SK-N-SH (cell line): ENCODE measurements at regions not wholly inside any gene's neighbourhood (a gene's known extent, or its start where the extent isn't known, plus 50 kb on each side); places are given as distances from the start of the nearest gene placed in this dataset.

Experiments used
- CTCF ChIA-PET: fragments of 300-600, 350-600 bp; formaldehyde crosslinking; extraction: SDS; loops from one replicate; lab custom pipeline; 2021; lab: Yijun Ruan, JAX
- POLR2A ChIA-PET: fragments of 350-600 bp; sonication (Branson Sonifier 250); formaldehyde crosslinking; extraction: SDS; loops from one replicate; lab custom pipeline; 2020; ENCODE audit warnings: antibody characterized with exemption, inconsistent platforms; lab: Yijun Ruan, JAX
- DNase-seq: peaks from one replicate; pipeline ENCODE4 v3.0.0; 2012
- H2AFZ ChIP-seq: fragments of 200-600 bp; sonication (generic); 2 replicates; pipeline ENCODE4 v1.8.1; 2016; ENCODE audit warnings: antibody characterized with exemption, mild to moderate bottlenecking, low read depth
- H3F3A ChIP-seq: fragments of 200-600 bp; sonication (generic); replicated peaks from 2 replicates; pipeline ENCODE3; 2016; ENCODE audit warnings: antibody characterized with exemption, mild to moderate bottlenecking; ENCODE audit not compliant: insufficient read depth
- H3K27ac ChIP-seq, 2 experiments: fragments of 200-500 bp in 1 of 2; fragments of 200-600 bp in 1 of 2; sonication (Bioruptor generic) in 1 of 2; sonication (generic), shearing (Covaris generic) in 1 of 2; 2 replicates each; pipeline versions ENCODE4 v1.5.1 to v1.6.1; 2014 to 2016; ENCODE audit warnings: low read depth in 2 of 2, inconsistent platforms in 1 of 2, low read length in 1 of 2, mild to moderate bottlenecking in 1 of 2, mixed read lengths in 1 of 2
- H3K27me3 ChIP-seq: fragments of 200-600 bp; sonication (generic), shearing (Covaris generic); 2 replicates; pipeline ENCODE4 v1.6.1; 2016; ENCODE audit warnings: mixed run types; ENCODE audit not compliant: insufficient read depth
- H3K36me3 ChIP-seq, 2 experiments: fragments of 200-500 bp in 1 of 2; fragments of 200-600 bp in 1 of 2; sonication (Bioruptor generic) in 1 of 2; sonication (generic) in 1 of 2; replicated peaks in 1 of 2; 2 replicates each; pipeline versions ENCODE3 to v1.5.1; 2014 to 2016; ENCODE audit warnings: low read length in 1 of 2, mild to moderate bottlenecking in 1 of 2; ENCODE audit not compliant: insufficient read depth in 2 of 2, control insufficient read depth in 1 of 2
- H3K4me1 ChIP-seq, 2 experiments: fragments of 200-500 bp in 1 of 2; fragments of 200-600 bp in 1 of 2; sonication (Bioruptor generic) in 1 of 2; sonication (generic), shearing (Covaris generic) in 1 of 2; 2 replicates each; pipeline versions ENCODE4 v1.5.1 to v1.6.1; 2014 to 2016; ENCODE audit warnings: low read depth in 1 of 2, low read length in 1 of 2, mixed run types in 1 of 2; ENCODE audit not compliant: insufficient read depth in 2 of 2, control insufficient read depth in 1 of 2
- H3K4me2 ChIP-seq: fragments of 200-600 bp; sonication (generic), shearing (Covaris generic); 2 replicates; pipeline ENCODE4 v1.6.1; 2017; ENCODE audit warnings: mixed run types
- H3K4me3 ChIP-seq, 2 experiments: fragments of 200-500 bp in 1 of 2; fragments of 200-600 bp in 1 of 2; sonication (Bioruptor generic) in 1 of 2; sonication (generic), shearing (Covaris generic) in 1 of 2; 2 replicates each; pipeline versions ENCODE4 v1.5.1 to v1.8.1; 2014 to 2016; ENCODE audit warnings: low read depth in 2 of 2, inconsistent platforms in 1 of 2, low read length in 1 of 2, mild to moderate bottlenecking in 1 of 2, mixed read lengths in 1 of 2, moderate library complexity in 1 of 2
- H3K79me2 ChIP-seq: fragments of 200-600 bp; sonication (generic); 2 replicates; pipeline ENCODE4 v1.8.1; 2017; ENCODE audit warnings: mild to moderate bottlenecking; ENCODE audit not compliant: insufficient read depth
- H3K9ac ChIP-seq: fragments of 200-600 bp; sonication (generic); 2 replicates; pipeline ENCODE4 v1.6.1; 2017; ENCODE audit warnings: mixed run types
- H3K9me2 ChIP-seq: fragments of 200-600 bp; sonication (generic); 2 replicates; pipeline ENCODE4 v1.6.1; 2017; ENCODE audit warnings: mixed run types
- H3K9me3 ChIP-seq: fragments of 200-600 bp; sonication (generic); 2 replicates; pipeline ENCODE4 v1.6.1; 2017; ENCODE audit warnings: mixed run types, mild to moderate bottlenecking, moderate library complexity
- H4K20me1 ChIP-seq: fragments of 200-600 bp; sonication (generic); 2 replicates; pipeline ENCODE4 v1.6.1; 2017; ENCODE audit warnings: mild to moderate bottlenecking, mixed run types; ENCODE audit not compliant: insufficient read depth
- CTCF ChIP-seq: fragments of 200-600 bp; sonication (generic); IDR thresholded peaks from 2 replicates; pipeline ENCODE4 v1.6.1; 2017; ENCODE audit warnings: antibody characterized with exemption, mild to moderate bottlenecking, moderate library complexity
- EP300 ChIP-seq, 2 experiments: IDR thresholded peaks; 2 replicates each; pipeline versions ENCODE4 v1.4.0 to v1.6.1; 2012; ENCODE audit warnings: borderline replicate concordance in 1 of 2, low read depth in 1 of 2, low read length in 1 of 2
- FOSL2 ChIP-seq: IDR thresholded peaks from 2 replicates; pipeline ENCODE4 v1.4.0; 2012; ENCODE audit warnings: low read depth, mild to moderate bottlenecking, moderate library complexity, borderline replicate concordance
- FOXJ3 ChIP-seq: sonication (generic); formaldehyde crosslinking; IDR thresholded peaks from 2 replicates; pipeline ENCODE4 v1.5.1; 2020; ENCODE audit warnings: mild to moderate bottlenecking, missing genetic modification reagents
- FOXM1 ChIP-seq: IDR thresholded peaks from 2 replicates; pipeline ENCODE4 v1.4.0; 2012; ENCODE audit warnings: low read depth, mild to moderate bottlenecking
- JUND ChIP-seq: IDR thresholded peaks from 2 replicates; pipeline ENCODE4 v1.4.0; 2012
- MAX ChIP-seq: IDR thresholded peaks from 2 replicates; pipeline ENCODE4 v1.4.0; 2012; ENCODE audit warnings: low read depth
- MEF2A ChIP-seq: IDR thresholded peaks from 2 replicates; pipeline ENCODE4 v1.4.0; 2012; ENCODE audit warnings: low read depth, borderline replicate concordance
- RAD21 ChIP-seq: IDR thresholded peaks from 2 replicates; pipeline ENCODE4 v1.6.1; 2012; ENCODE audit warnings: mild to moderate bottlenecking, low read length
- REST ChIP-seq: IDR thresholded peaks from 2 replicates; pipeline ENCODE4 v1.6.1; 2012; ENCODE audit warnings: mild to moderate bottlenecking, low read depth, low read length, moderate library complexity
- RXRA ChIP-seq: IDR thresholded peaks from 2 replicates; pipeline ENCODE4 v1.4.0; 2012; ENCODE audit warnings: low read depth, mild to moderate bottlenecking, borderline replicate concordance
- SMC3 ChIP-seq: IDR thresholded peaks from 2 replicates; pipeline ENCODE4 v1.6.1; 2012; ENCODE audit warnings: low read depth, low read length, improper control_type of control experiment
- TAF1 ChIP-seq: IDR thresholded peaks from 2 replicates; pipeline ENCODE4 v1.6.1; 2012; ENCODE audit warnings: low read depth, mild to moderate bottlenecking, low read length, moderate library complexity, borderline replicate concordance
- USF1 ChIP-seq: IDR thresholded peaks from 2 replicates; pipeline ENCODE4 v1.4.0; 2012; ENCODE audit warnings: low read depth, borderline replicate concordance
- WGBS: methylation state at CpG from one replicate; pipeline ENCODE4 v1.1.6; 2017; ENCODE audit warnings: low lambda C conversion rate; 5-methylcytosine and 5-hydroxymethylcytosine counted together

- H3K4me3 ChIP-seq = no peak overlapping the region
- H3K4me1 ChIP-seq = no peaks in the 10 kb centered on the region; a peak in 1 of 4 replicates
- H3K9me3 ChIP-seq = no peaks in the 10 kb centered on the region
- no peak overlapping the region for H3K4me2 ChIP-seq
- peak; percentile 59 for TF ChIP-seq CTCF
- TF ChIP-seq JUND = no peak
- TF ChIP-seq RAD21 = peak; percentile 58
- no peak for TF ChIP-seq FOSL2
- TF ChIP-seq RXRA = no peak
- no peak for TF ChIP-seq FOXJ3 (CRISPR knock-in tag)
- TF ChIP-seq FOXM1 = no peak
- no peak for TF ChIP-seq REST
- TF ChIP-seq MAX = no peak
- peak; percentile 66 for TF ChIP-seq SMC3
- no peak for TF ChIP-seq EP300 (IDR thresholded peaks at IDR 0.05; ENCODE audit: borderline replicate concordance in 1 of 2, low read depth in 1 of 2, low read length in 1 of 2)
- no peak for TF ChIP-seq USF1
- TF ChIP-seq TAF1 = no peak
- no peak for TF ChIP-seq MEF2A
- WGBS = 67% methylated on average over 1 of the region's 1 CpG
- H3K9ac ChIP-seq = no peak overlapping the region
- ChIA-PET CTCF (interaction anchor here (0.6 to 1.9 kb wide), 6 partner anchors 11 to 457 kb away, joined by 3 to 4 read pairs (median 3); no protein-coding TSS in a partner anchor), POLR2A (no interaction called here)
- no peaks in the 10 kb centered on the region for H4K20me1 ChIP-seq
- H3F3A ChIP-seq = no peaks in the 10 kb centered on the region
- no peak overlapping the region for H3K27ac ChIP-seq
- DNase-seq = no peak
- H3K9me2 ChIP-seq = no peaks in the 10 kb centered on the region
- no peak overlapping the region for H2AFZ ChIP-seq
- H3K79me2 ChIP-seq = no peaks in the 10 kb centered on the region
- H3K27me3 ChIP-seq = no peaks in the 10 kb centered on the region
- no peaks in the 10 kb centered on the region for H3K36me3 ChIP-seq
Measured at GRCh38 chr4:170716868-170717267, 627.1 kb upstream of the AADAT start.
